Right kidney (tissue), 1 donor: ENCODE measurements at regions not wholly inside any gene's neighbourhood (a gene's known extent, or its start where the extent isn't known, plus 50 kb on each side); places are given as distances from the start of the nearest gene placed in this dataset.

ENCODE experiments used
- DNase-seq: peaks from one replicate; pipeline ENCODE4 v3.0.0-alpha.2; 2016

DNA sequence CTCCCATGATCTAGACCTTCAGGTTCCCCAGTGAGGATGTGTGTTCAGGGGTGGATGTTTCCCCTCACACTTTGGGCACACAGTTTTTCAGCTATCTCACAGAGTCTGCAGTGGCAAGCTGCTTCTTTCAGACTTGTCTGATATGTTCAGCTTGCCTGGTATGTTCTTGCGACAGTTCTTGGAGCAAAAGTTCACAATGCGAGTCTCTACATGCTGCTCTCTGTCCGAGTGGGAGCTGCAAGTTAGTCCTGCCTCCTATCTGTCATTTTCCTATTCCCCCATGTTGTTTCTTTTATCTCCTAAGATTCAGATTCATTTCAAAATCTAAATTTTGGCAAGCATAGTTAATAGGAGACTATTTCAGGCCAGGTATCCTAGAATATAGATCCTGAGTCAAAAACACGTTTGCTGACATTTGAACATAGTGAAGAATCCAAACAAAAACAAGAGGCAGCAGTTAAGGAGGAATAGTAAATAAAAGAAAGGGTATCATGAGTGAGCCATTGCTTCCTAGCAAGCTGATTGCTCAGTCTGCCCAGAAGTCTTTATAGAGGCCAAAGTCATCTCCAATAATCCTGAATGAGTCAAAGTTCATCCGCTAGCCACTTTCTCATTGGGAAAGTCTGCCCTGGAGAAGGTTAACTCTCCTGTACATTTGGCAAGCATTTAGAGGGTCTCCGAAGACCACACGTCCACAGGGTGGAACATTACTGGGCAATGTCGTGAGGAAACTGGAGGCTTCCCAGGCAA is 140.2 kb upstream of the MOCS1 start:
- no peak for DNase-seq

DNA sequence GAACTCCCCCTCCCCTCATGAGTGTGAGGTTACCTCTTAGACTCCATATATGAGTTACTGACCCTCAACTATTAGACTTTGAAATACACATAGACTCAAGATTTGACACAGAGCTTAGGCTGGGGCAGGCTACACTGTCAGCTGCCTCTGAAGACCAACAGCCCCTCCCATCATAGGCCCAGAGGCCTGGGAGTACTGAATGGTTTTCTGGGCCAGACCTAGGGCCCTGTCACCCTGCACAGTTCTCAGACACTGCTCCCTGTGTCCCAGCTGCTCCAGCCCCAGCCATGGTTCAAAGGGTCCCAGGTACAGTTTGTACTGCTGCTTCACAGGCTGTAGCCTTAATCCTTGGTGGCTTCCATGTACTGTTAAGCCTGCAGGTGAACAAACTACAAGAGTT is 132.1 kb upstream of the MOCS1 start:
- no peak for DNase-seq

DNA sequence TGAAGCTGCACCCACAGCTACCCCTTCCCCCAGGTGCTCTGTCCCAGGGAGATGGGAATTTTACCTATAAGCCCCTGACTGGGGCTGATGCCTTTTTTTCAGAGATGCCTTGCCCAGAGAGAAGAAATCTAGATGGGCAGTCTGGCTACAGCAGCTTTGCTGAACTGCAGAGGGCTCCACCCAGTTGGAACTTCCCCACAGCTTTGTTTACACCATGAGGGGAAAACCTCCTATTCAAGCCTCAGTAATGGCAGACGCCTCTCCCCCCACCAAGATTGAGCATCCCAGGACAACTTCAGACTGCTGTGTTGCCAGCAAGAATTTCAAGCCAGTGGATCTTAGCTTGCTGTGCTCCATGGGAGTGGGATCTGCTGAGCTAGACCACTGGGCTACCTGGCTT is 122.6 kb upstream of the MOCS1 start:
- no peak for DNase-seq

DNA sequence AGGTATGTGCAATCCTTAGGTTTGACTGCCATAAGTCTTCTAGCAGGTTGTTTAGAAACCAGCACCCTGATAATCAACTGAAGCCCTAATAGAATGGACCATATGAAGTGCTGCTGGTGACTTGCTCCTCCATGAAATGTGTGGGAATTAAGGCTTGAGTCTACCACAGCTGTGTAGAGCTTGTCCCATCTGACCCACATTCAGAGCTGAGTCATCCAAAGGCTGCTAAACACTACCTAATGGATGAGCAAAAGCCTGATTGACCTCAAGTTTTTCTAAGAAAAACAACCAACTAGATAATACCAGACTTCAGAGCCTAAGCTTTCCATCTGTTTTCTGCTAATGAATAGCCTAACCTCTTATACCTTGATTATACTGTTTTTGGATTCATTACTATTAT is 120.3 kb upstream of the MOCS1 start:
- DNase-seq, result no peak

DNA sequence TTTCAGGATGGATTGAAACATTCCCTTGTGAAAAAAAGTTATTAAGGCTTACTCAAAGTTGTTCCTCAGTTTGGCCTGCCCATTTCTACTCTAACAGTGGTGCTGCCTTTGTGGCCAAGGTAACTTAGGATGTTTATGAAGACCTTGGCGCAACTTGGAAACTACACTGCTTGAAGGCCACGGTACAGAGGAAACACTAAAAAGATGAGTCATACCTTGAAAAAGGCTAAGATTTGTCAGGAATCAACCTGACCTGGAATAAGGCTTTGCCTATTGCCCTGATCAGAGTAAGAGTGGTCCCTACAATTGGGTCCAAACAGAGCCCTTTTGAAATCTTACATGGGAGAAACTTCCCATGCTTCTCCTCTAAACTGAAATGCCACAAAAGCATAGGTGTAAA is 119.9 kb upstream of the MOCS1 start:
- DNase-seq, result no peak

DNA sequence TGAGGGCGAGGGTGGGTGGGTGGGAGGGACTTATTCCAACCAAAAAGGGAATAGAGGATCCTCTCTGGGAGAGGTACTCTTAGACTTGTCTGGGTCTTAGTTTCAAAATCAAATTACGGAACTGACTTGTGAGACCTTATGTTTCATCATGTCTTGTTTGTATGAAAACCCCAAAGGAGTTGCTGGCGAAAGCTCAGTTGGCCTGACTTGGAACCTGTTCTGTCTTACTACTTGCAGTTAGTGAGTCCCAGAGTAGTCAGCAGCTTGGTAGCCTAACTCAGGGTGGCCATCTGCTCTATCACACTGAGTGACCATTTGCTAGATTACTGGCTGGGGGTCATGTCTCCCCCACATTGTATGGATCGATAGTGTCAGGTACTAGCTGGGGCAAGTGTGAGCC is 114.9 kb upstream of the MOCS1 start:
- no peak for DNase-seq

DNA sequence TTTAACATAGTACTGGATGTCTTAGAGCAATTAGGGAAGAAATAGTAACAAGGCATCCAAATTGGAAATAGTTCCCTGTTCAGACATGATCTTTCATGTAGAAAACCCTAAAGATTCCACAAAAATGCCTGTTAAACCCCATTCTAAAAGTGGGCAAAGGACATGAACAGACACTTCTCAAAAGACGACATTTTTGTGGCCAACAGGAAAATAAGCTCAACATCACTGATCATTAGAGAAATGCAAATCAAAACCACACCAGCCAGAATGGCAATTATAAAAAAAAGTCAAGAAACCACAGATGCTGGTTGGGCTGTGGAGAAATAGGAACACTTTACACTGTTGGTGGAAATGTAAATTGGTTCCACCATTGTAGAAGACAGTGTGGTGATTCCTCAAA is 109.9 kb upstream of the MOCS1 start:
- DNase-seq, result no peak

DNA sequence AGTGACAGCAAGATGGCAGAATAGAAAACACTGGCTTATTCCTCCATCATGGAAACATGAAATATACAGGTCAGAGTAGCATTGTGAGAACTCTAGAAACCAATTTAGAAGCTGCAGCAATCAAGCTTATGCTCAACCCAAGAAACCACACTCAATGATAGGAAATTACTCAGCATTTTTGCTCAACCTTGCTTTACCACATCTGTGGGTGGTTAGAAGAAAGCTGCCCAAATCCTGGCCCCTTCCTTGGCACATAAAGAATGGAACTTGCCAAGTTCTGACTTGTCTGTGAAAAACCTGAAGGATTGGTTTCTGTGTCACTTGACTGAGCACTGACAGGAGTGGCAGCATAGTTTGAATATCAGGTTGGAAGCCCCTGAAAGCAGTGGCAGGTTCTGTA is 108.0 kb upstream of the MOCS1 start:
- DNase-seq, result no peak

DNA sequence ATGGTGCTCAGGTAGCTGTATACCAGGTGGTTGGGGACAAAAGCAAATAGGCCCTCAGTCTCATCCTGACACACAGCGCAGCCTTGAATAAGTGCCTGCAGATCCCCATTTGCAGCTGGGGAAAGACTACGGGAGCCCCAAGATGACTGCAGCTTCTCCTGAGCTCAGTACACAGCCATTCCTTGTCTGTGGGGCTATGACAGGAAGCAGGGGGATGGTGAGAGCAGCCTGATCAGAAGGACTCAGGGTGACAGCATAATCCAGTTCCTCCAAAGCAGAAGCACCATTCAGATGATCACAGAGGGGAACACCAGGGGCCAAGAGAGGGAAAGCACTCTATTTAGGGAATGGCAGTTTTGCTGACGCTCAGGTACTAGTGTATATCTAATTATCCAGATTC is 104.8 kb upstream of the MOCS1 start:
- no peak for DNase-seq

DNA sequence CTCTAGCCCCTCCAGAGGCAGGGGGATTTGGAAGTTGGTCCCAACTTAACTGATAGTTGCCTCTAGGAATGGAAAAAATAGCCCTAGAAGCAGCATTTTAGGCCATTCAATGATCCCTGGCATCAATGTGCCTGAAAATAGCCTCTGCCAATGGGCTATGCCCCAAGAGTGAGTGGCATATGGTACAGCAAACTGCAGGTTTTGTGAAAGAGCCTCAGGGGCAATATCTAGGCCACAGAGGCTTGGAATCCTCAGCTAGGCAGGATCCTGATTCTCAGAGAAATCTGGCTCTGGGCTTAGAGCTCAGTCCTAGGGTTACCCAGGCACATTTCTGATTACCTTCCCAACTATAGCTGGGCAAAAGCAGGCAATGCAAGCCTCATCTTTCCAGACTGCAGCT is 104.4 kb upstream of the MOCS1 start:
- no peak for DNase-seq

DNA sequence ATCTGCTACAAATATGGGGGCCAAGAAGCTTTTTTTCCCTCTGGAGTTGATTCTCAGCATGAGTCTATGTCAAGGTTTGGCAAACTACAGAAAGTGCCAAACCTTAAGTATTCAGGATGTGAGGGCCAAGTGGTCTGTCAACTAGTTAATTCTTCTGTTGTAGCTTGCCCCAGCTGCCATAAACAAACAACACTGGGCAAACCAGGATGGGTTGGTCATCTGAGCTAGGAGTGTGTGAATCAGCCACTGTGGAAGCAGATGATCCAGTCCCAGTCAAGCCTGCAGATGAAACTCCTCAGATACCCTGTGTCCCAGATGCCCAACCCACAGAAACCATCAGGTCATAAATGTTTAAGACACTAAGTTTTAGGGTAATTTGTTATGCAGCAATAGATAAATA is 103.0 kb upstream of the MOCS1 start:
- no peak for DNase-seq

DNA sequence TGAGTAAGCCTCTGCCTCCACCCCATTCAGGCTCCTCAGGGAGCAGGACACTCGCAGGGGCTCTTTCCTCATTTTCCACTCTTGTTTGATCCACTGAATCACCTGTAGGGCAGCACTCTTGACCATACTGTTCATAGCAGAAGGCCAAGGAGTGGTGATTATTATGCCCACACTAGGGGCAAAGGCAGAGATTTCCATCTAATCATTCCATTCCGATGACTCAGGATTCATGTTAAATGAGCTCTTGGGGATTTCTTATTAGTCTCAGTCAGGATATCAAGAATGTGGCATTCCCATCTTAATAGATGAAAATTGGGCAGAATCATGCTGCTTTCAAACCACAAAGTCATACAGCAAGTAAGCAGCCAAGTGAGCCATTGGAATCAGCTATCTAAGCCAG is 101.9 kb upstream of the MOCS1 start:
- no peak for DNase-seq

DNA sequence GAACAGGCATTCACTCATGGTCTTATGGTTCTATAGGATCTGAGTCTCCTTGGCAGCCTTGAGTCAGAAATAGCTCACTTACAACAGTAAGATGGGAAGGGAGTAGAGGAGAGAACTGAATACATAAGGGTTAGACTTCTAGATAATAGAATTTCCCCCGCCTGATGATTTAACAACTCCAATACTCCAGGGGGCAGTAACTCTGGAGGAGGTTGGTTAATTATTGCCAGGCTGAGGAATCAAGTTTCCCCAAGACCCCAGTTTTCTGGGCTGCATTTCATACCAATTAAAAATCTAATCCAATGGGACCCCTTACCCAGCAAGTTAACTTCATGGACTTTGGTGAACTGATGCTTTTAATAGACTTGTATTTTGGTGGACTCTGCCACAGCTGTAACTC is 94.2 kb upstream of the MOCS1 start:
- no peak for DNase-seq

DNA sequence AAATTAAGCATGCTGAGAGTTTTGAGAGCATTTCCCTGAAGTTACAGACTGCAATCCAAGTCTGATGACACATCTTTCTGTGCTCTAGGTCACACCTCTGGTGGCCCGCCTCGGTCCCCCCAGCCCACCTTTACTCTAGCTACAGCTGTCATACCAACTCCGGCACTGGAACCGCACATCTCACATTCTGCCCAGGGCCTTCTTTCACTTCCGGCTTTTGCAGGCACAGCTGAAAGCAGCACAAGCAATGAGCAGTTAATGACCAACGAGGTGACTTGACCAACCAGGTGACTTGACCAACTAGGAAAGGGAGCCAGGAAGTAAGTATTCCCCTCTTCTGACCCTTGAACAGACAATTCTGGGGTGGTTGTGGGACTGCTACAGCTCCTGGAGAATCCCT is 88.6 kb upstream of the MOCS1 start:
- no peak for DNase-seq

DNA sequence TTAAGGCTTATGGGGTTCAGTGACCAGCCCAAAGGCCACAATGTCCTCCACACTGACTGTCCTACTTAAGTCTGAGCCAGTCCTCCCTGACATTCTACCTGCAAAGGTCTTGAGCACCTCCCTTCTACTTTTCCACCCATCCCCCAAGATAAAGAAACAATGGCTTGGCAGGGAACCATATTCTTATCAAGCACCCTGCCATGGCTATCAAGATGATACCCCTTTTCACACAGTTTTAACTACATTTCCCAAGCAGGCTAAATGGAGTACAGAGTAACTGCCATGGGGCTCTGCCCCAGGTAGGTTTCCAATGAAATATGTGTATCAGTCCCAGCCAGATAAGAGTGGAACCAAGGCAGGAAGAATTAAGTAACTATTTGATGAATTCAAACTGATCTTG is 85.9 kb upstream of the MOCS1 start:
- no peak for DNase-seq

DNA sequence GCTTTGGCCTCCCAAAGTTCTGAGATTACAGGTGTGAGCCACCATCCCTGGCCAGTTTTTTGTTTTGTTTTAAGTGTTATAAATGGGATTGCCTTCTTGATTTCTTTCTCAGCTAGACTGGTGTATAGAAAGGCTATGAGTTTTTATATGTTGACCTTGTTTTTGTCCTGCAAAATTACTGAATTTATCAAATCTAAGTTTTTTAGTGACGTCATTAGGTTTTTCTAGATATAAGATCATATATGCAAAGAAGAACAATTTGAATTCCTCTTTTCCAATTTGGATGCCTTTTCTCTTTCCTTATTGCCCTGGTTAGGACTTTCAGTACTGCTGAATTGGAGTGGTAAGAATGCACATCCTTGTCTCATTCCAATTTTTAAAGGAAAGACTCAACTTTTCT is 81.3 kb upstream of the MOCS1 start:
- DNase-seq, result no peak

DNA sequence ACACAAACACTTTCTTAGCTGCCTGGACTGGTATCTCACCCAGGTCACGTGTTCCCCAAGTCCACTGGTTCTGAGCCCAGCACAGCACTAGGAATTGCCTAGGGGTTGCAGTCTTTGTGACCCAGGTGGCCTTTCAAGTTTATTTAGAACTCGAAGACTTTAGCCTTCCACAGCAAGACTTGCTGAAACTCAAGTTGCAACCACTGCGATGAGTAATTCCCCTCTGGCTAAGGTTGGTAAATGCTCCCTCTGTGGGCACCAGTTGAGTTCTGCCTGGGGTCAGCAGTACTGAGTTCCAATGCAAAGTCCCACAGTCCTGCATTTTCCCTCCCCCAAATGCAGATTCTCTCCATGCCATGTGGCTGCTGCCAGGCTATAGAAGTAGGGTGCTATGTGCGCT is 77.6 kb upstream of the MOCS1 start:
- DNase-seq, result no peak

DNA sequence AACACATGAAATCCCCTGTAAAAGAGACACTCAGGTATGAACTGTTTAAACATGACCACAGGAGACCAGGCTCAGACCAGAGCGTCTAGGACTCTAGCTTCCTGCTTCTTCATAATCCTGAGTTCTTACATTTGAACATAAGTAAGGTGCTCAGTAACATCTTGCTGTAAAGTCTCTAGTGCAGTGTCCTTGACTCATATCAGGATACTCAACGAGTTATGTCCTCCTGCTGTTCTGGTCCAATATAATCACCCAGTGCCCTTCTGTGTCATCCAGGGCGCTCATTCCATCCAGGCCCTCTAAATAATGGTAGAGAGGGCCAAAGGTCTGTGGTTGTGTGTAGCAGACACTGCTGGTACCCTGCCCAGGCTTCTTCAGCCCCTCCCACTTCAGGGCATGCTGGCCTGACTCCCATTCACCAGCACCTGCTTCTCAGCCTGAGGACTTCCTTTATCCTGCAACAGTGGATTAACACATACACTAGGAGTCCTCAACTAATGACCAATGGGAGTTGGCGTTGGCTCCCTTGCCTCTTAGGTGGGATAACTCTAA is 66.8 kb upstream of the MOCS1 start:
- DNase-seq, result no peak

DNA sequence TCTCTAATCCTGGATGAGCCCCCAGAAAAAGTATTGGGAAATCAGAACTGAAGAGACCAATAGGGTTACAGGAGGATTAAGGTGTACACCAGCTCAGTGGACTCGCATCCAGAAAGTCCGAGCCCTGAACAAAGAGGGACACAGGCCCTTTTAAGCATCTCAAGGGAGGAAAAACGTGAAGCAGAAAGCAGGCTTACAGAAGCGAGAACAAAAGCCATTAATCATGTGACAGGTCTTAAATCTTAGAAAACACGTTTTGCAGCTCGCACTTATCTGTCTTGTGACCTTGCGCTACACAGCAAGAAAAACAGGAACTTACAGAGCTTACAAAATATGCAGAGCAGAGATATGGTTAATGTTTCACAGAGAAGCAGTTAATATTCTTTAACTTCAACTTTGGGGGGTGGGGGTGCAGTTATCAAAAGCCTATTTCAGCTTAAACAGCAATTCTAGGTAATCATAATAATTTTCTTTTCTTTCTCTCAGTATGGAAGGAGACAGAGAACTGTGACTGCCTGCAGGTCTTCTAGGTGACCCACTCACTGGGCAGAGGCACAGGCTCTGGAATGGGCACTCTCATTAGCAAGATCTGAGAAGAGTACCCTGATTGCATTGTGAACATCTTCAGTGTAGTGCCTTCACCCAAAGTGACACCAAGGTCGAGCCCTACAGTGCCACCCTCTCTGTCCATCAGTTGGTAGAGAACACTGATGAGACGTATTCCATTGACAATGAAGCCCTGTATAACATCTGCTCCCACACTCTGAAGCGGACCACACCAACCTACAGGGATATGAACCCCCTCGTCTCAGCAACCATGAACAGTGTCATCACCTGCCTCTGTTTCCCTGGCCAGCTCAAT is 65.0 kb upstream of the MOCS1 start:
- no peak for DNase-seq

DNA sequence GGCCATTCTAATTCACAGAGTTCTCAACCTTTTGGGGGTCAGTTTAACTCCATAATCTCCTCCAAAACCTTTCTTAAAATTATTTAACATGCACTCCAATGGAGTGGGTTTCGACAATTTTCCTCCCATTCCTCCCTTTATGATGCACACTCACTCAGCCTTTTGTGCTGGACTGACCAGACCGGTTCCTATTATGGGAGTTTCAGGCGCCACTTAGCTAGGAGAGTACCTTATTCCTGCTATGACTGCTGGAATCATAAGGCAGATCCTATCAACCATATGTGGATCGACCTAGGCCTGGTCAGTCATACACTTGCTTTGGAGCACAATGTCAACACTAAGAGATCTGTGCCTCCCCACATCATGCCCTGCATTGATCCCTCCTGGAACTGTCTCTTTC is 63.9 kb upstream of the MOCS1 start:
- no peak for DNase-seq

DNA sequence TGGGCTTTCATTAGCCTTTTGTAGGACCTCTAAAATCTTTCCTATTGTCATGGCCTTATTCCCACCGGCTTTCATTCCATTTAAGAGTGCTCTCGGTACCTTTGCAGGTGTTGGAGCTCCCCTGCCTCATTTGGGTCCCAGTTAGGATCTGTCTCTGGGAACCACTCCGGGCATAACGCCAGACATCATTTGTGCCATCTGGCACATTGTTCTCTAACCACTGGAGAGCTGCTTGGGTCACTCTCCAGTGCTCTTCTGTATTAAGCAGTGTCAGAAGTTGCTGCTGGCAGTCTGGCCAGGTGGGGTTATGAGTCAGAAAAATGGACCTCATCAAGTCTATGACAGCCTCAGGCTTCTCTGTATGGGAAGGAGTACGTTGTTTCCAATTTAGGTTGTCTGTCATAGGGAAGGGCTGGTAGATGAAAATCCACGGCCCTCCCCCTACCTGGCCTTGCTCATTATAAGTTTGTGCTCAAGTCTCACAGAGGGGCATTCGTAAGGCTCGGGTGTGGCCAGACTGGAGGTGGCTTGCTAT is 62.9 kb upstream of the MOCS1 start:
- DNase-seq, result no peak

DNA sequence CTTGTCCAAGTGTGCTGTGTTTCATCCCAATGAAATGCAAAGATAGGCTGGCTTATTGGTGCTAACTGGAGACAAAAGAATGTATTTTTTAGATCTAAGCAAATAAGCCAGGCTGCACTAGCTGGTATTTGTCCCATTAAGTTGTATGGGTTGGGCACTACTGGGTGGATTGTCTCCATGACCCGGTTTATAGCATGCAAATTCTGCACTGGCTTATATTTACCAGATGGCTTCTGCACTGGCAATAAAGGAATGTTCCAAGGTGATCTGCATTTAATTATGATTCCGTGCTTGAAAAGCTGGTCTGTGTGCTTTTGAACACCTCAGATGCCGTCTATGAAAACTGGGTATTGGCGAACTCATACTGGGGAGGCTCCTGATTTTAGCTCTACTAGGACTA is 61.4 kb upstream of the MOCS1 start:
- no peak for DNase-seq

DNA sequence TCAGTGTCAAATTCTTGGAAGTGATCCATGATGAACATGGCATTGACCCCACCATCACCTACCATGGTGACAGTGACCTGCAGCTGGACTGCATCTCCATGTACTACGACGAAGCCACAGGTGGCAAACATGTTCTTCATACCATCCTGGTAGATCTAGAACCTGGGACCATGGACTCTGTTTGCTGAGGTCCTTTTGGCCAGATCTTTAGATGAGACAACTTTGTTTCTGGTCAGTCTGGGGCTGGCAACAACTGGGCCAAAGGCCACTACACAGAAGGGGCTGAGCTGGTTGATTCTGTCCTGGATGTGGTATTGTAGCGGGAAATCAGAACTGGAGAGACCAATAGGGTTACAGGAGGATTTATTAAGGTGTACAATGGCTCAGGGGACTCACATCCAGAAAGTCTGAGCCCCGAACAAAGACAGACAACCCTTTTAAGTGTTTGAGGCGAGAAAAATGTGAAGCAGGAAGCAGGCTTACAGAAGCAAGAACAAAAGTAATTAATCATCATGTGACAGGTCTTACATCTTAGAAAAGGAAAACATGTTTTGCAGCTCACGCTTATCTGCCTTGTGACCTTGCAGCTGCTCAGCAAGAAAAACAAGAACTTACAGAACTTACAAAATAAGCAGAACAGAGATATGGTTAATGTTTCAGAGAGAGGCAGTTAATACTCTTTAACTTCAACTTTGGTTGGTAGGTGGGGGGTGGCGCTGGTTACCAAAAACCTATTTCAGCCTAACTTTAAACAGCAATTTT is 58.8 kb upstream of the MOCS1 start:
- DNase-seq, result no peak
